Astrocyte (in vitro differentiated cells and primary cell): ENCODE measurements at regions not wholly inside any gene's neighbourhood (a gene's known extent, or its start where the extent isn't known, plus 50 kb on each side); places are given as distances from the start of the nearest gene placed in this dataset.

Experiments
- CTCF ChIP-seq: IDR thresholded peaks from 2 replicates; pipeline ENCODE4 v1.5.1; 2011; ENCODE audit warnings: low read depth, mild to moderate bottlenecking, inconsistent platforms, low read length, moderate library complexity; ENCODE audit not compliant: insufficient read depth
- EZH2 ChIP-seq: IDR thresholded peaks from 2 replicates; pipeline ENCODE4 v1.6.1; 2012; ENCODE audit warnings: mild to moderate bottlenecking, low read length, inconsistent platforms; ENCODE audit not compliant: insufficient read depth

DNA sequence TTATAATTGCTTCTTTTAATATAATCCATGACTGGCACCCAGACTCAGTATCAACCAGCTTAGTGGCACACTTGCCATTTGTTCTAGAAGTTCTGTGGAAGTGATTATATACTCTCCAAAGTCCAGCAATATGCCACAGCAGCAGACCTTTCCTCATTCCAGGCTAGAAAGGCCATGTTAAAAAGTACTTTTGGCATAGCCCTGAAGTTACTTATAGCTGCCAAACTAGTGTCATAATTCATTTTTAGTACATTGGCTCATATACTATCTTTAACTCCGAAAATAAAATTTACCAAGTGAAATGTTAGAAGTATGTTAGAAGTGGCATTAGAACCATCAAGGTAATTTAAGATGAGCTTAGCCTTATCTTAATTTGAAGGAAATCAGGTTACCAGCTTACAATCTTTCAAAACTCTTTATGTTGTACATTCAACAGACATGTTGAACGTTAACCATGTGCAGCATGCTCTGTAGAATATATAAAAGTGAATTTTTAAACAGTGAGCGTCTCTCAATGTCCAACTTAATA lies 714.2 kb upstream of the LCORL start:
- TF ChIP-seq CTCF (no peak), EZH2 (no peak)
